ENCODE measurements at regions not wholly inside any gene's neighbourhood (a gene's known extent, or its start where the extent isn't known, plus 50 kb on each side); places are given as distances from the start of the nearest gene placed in this dataset.
A peak's percentile ranks its signal among the peaks of the same experiment; 100 is the strongest.

GRCh38 chr13:76815344-76815743 lies 70.9 kb downstream of the KCTD12 start:
- Histone ChIP-seq H3K4me3 (ENCODE audit: low read length in 2 of 2) (no peak overlapping the region), H3K27ac (ENCODE audit: low read depth in 1 of 2, low read length in 1 of 2) (peak overlapping the region in 1 of 2 donors; percentile 32), H3K36me3 (ENCODE audit: control insufficient read depth in 2 of 2, insufficient read depth in 2 of 2, low read length in 1 of 2) (no peaks in the 10 kb centered on the region), H3K4me1 (ENCODE audit: control insufficient read depth in 2 of 2, insufficient read depth in 2 of 2, low read length in 2 of 2) (peaks cover 0 to 31% of the 10 kb centered on the region in 2 donors), H3K9me3 (ENCODE audit: control insufficient read depth in 2 of 2, insufficient read depth in 1 of 2, low read length in 1 of 2) (peaks cover 0 to 5% of the 10 kb centered on the region in 2 donors), H3K27me3 (ENCODE audit: control insufficient read depth in 2 of 2, insufficient read depth in 1 of 2, low read length in 1 of 2) (no peaks in the 10 kb centered on the region)
- WGBS, result 8% methylated on average over 2 of the region's 2 CpGs
- DNase-seq (ENCODE audit: low read depth in 6 of 9, low spot score in 9 of 9), result peak in 1 of 9 donors; percentile 41

- peak in 4 of 9 donors; percentile 6 to 52 (median 14) for DNase-seq (ENCODE audit: low read depth in 6 of 9, low spot score in 9 of 9)
- Histone ChIP-seq H3K36me3 (ENCODE audit: control insufficient read depth in 2 of 2, insufficient read depth in 2 of 2, low read length in 1 of 2) (no peaks in the 10 kb centered on the region), H3K4me1 (ENCODE audit: control insufficient read depth in 2 of 2, insufficient read depth in 2 of 2, low read length in 2 of 2) (peaks cover 0 to 31% of the 10 kb centered on the region in 2 donors), H3K27me3 (ENCODE audit: control insufficient read depth in 2 of 2, insufficient read depth in 1 of 2, low read length in 1 of 2) (no peaks in the 10 kb centered on the region), H3K27ac (ENCODE audit: low read depth in 1 of 2, low read length in 1 of 2) (no peak overlapping the region), H3K4me3 (ENCODE audit: low read length in 2 of 2) (no peak overlapping the region), H3K9me3 (ENCODE audit: control insufficient read depth in 2 of 2, insufficient read depth in 1 of 2, low read length in 1 of 2) (peaks cover 0 to 5% of the 10 kb centered on the region in 2 donors)
Observed at GRCh38 chr13:76813891-76814290, 72.3 kb downstream of the KCTD12 start.

GRCh38 chr13:76813000-76813691 lies 73.1 kb downstream of the KCTD12 start:
- peaks cover 0 to 31% of the 10 kb centered on the region in 2 donors for H3K4me1 ChIP-seq (ENCODE audit: control insufficient read depth in 2 of 2, insufficient read depth in 2 of 2, low read length in 2 of 2)
- WGBS, result 85% methylated on average over 4 of the region's 4 CpGs
- H3K4me3 ChIP-seq (ENCODE audit: low read length in 2 of 2), result no peak overlapping the region
- no peak for DNase-seq (ENCODE audit: low read depth in 6 of 9, low spot score in 9 of 9)
- no peaks in the 10 kb centered on the region for H3K27me3 ChIP-seq (ENCODE audit: control insufficient read depth in 2 of 2, insufficient read depth in 1 of 2, low read length in 1 of 2)
- no peaks in the 10 kb centered on the region for H3K36me3 ChIP-seq (ENCODE audit: control insufficient read depth in 2 of 2, insufficient read depth in 2 of 2, low read length in 1 of 2)
- no peak overlapping the region for H3K27ac ChIP-seq (ENCODE audit: low read depth in 1 of 2, low read length in 1 of 2)
- H3K9me3 ChIP-seq (ENCODE audit: control insufficient read depth in 2 of 2, insufficient read depth in 1 of 2, low read length in 1 of 2), result peaks cover 0 to 5% of the 10 kb centered on the region in 2 donors

- Histone ChIP-seq H3K27ac (ENCODE audit: low read depth in 1 of 2, low read length in 1 of 2) (peak overlapping the region in 1 of 2 donors; percentile 38), H3K4me3 (ENCODE audit: low read length in 2 of 2) (no peak overlapping the region)
- no peak for DNase-seq (ENCODE audit: low read depth in 6 of 9, low spot score in 9 of 9)
Observed at GRCh38 chr13:76812206-76812897, 73.9 kb downstream of the KCTD12 start.

GRCh38 chr13:76809389-76809788 lies 76.8 kb downstream of the KCTD12 start:
- Histone ChIP-seq H3K27ac (ENCODE audit: low read depth in 1 of 2, low read length in 1 of 2) (no peak overlapping the region), H3K9me3 (ENCODE audit: control insufficient read depth in 2 of 2, insufficient read depth in 1 of 2, low read length in 1 of 2) (peaks cover 0 to 5% of the 10 kb centered on the region in 2 donors), H3K4me3 (ENCODE audit: low read length in 2 of 2) (no peak overlapping the region), H3K27me3 (ENCODE audit: control insufficient read depth in 2 of 2, insufficient read depth in 1 of 2, low read length in 1 of 2) (no peaks in the 10 kb centered on the region), H3K36me3 (ENCODE audit: control insufficient read depth in 2 of 2, insufficient read depth in 2 of 2, low read length in 1 of 2) (no peaks in the 10 kb centered on the region), H3K4me1 (ENCODE audit: control insufficient read depth in 2 of 2, insufficient read depth in 2 of 2, low read length in 2 of 2) (peaks cover 0 to 18% of the 10 kb centered on the region in 2 donors)
- no peak for DNase-seq (ENCODE audit: low read depth in 6 of 9, low spot score in 9 of 9)
- 97% methylated on average over 1 of the region's 1 CpG for WGBS

More at GRCh38 chr13:76812206-76812897, 73.9 kb downstream of the KCTD12 start:
- no peaks in the 10 kb centered on the region for H3K27me3 ChIP-seq (ENCODE audit: control insufficient read depth in 2 of 2, insufficient read depth in 1 of 2, low read length in 1 of 2)
- H3K9me3 ChIP-seq (ENCODE audit: control insufficient read depth in 2 of 2, insufficient read depth in 1 of 2, low read length in 1 of 2), result peaks cover 0 to 5% of the 10 kb centered on the region in 2 donors
- WGBS, result 93% methylated on average over 4 of the region's 4 CpGs
- H3K4me1 ChIP-seq (ENCODE audit: control insufficient read depth in 2 of 2, insufficient read depth in 2 of 2, low read length in 2 of 2), result peaks cover 0 to 31% of the 10 kb centered on the region in 2 donors
- H3K36me3 ChIP-seq (ENCODE audit: control insufficient read depth in 2 of 2, insufficient read depth in 2 of 2, low read length in 1 of 2), result no peaks in the 10 kb centered on the region

GRCh38 chr13:76808927-76809326 lies 77.3 kb downstream of the KCTD12 start:
- no peak for DNase-seq (ENCODE audit: low read depth in 6 of 9, low spot score in 9 of 9)
- Histone ChIP-seq H3K36me3 (ENCODE audit: control insufficient read depth in 2 of 2, insufficient read depth in 2 of 2, low read length in 1 of 2) (no peaks in the 10 kb centered on the region), H3K4me1 (ENCODE audit: control insufficient read depth in 2 of 2, insufficient read depth in 2 of 2, low read length in 2 of 2) (peaks cover 0 to 14% of the 10 kb centered on the region in 2 donors), H3K27ac (ENCODE audit: low read depth in 1 of 2, low read length in 1 of 2) (no peak overlapping the region), H3K27me3 (ENCODE audit: control insufficient read depth in 2 of 2, insufficient read depth in 1 of 2, low read length in 1 of 2) (no peaks in the 10 kb centered on the region), H3K4me3 (ENCODE audit: low read length in 2 of 2) (no peak overlapping the region), H3K9me3 (ENCODE audit: control insufficient read depth in 2 of 2, insufficient read depth in 1 of 2, low read length in 1 of 2) (peaks cover 0 to 5% of the 10 kb centered on the region in 2 donors)
- 92% methylated on average over 2 of the region's 2 CpGs for WGBS

GRCh38 chr13:76804801-76805200 lies 81.4 kb downstream of the KCTD12 start:
- H3K36me3 ChIP-seq (ENCODE audit: control insufficient read depth in 2 of 2, insufficient read depth in 2 of 2, low read length in 1 of 2), result no peaks in the 10 kb centered on the region

GRCh38 chr13:76803831-76804230 lies 82.4 kb downstream of the KCTD12 start:
- H3K27me3 ChIP-seq (ENCODE audit: control insufficient read depth in 2 of 2, insufficient read depth in 1 of 2, low read length in 1 of 2), result no peaks in the 10 kb centered on the region
- no peaks in the 10 kb centered on the region for H3K4me1 ChIP-seq (ENCODE audit: control insufficient read depth in 2 of 2, insufficient read depth in 2 of 2, low read length in 2 of 2)
- H3K36me3 ChIP-seq (ENCODE audit: control insufficient read depth in 2 of 2, insufficient read depth in 2 of 2, low read length in 1 of 2), result no peaks in the 10 kb centered on the region
- no peak overlapping the region for H3K27ac ChIP-seq (ENCODE audit: low read depth in 1 of 2, low read length in 1 of 2)
- WGBS, result 55% methylated on average over 1 of the region's 1 CpG
- no peak overlapping the region for H3K4me3 ChIP-seq (ENCODE audit: low read length in 2 of 2)
- H3K9me3 ChIP-seq (ENCODE audit: control insufficient read depth in 2 of 2, insufficient read depth in 1 of 2, low read length in 1 of 2), result no peaks in the 10 kb centered on the region
- DNase-seq (ENCODE audit: low read depth in 6 of 9, low spot score in 9 of 9), result no peak

More at GRCh38 chr13:76804801-76805200, 81.4 kb downstream of the KCTD12 start:
- no peak overlapping the region for H3K27ac ChIP-seq (ENCODE audit: low read depth in 1 of 2, low read length in 1 of 2)
- no peaks in the 10 kb centered on the region for H3K9me3 ChIP-seq (ENCODE audit: control insufficient read depth in 2 of 2, insufficient read depth in 1 of 2, low read length in 1 of 2)
- H3K4me1 ChIP-seq (ENCODE audit: control insufficient read depth in 2 of 2, insufficient read depth in 2 of 2, low read length in 2 of 2), result no peaks in the 10 kb centered on the region
- H3K4me3 ChIP-seq (ENCODE audit: low read length in 2 of 2), result no peak overlapping the region
- WGBS, result 95% methylated on average over 4 of the region's 4 CpGs
- no peaks in the 10 kb centered on the region for H3K27me3 ChIP-seq (ENCODE audit: control insufficient read depth in 2 of 2, insufficient read depth in 1 of 2, low read length in 1 of 2)
- DNase-seq (ENCODE audit: low read depth in 6 of 9, low spot score in 9 of 9), result no peak

GRCh38 chr13:76800943-76801342 lies 85.3 kb downstream of the KCTD12 start:
- Histone ChIP-seq H3K4me3 (ENCODE audit: low read length in 2 of 2) (no peak overlapping the region), H3K27me3 (ENCODE audit: control insufficient read depth in 2 of 2, insufficient read depth in 1 of 2, low read length in 1 of 2) (no peaks in the 10 kb centered on the region), H3K36me3 (ENCODE audit: control insufficient read depth in 2 of 2, insufficient read depth in 2 of 2, low read length in 1 of 2) (no peaks in the 10 kb centered on the region), H3K4me1 (ENCODE audit: control insufficient read depth in 2 of 2, insufficient read depth in 2 of 2, low read length in 2 of 2) (no peaks in the 10 kb centered on the region), H3K9me3 (ENCODE audit: control insufficient read depth in 2 of 2, insufficient read depth in 1 of 2, low read length in 1 of 2) (no peaks in the 10 kb centered on the region), H3K27ac (ENCODE audit: low read depth in 1 of 2, low read length in 1 of 2) (no peak overlapping the region)
- DNase-seq (ENCODE audit: low read depth in 6 of 9, low spot score in 9 of 9), result no peak
- 96% methylated on average over 2 of the region's 2 CpGs for WGBS

Measured in thymus (tissue), 11 donors.